ENCODE measurements at regions not wholly inside any gene's neighbourhood (a gene's known extent, or its start where the extent isn't known, plus 50 kb on each side); places are given as distances from the start of the nearest gene placed in this dataset.

- no peaks in the 10 kb centered on the region for H3K9me3 ChIP-seq
- peaks cover 5% of the 10 kb centered on the region for H3K27me3 ChIP-seq
- no peak overlapping the region for H3K27ac ChIP-seq
- no peak overlapping the region for H3K4me3 ChIP-seq
- in situ Hi-C loops (cut with MboI; ENCODE audit: low pct_ligation_motif_present in 1 of 4, low pct_unique_long_range_greater_than_20kb in 1 of 4, low sequenced_read_pairs in 3 of 4), result no loop called here
- WGBS, 2 donors (ENCODE audit: low coverage in 1 of 2), result 57% methylated on average over 7 of the region's 7 CpGs; no CpG with 5 or more reads in 1 of the 2 donors
- intact Hi-C loops (cut with DNase I; ENCODE audit: low total_unique reads), result no loop called here
- no peaks in the 10 kb centered on the region for H3K4me1 ChIP-seq
- H3K36me3 ChIP-seq, result no peaks in the 10 kb centered on the region
- no peak for DNase-seq
- TF ChIP-seq POLR2AphosphoS5 (IDR thresholded peaks at IDR 0.05) (no peak), EP300 (IDR thresholded peaks at IDR 0.05; ENCODE audit: low read depth) (no peak), POLR2A (IDR thresholded peaks at IDR 0.05) (no peak)
- TF ChIP-seq, protein P1, sequence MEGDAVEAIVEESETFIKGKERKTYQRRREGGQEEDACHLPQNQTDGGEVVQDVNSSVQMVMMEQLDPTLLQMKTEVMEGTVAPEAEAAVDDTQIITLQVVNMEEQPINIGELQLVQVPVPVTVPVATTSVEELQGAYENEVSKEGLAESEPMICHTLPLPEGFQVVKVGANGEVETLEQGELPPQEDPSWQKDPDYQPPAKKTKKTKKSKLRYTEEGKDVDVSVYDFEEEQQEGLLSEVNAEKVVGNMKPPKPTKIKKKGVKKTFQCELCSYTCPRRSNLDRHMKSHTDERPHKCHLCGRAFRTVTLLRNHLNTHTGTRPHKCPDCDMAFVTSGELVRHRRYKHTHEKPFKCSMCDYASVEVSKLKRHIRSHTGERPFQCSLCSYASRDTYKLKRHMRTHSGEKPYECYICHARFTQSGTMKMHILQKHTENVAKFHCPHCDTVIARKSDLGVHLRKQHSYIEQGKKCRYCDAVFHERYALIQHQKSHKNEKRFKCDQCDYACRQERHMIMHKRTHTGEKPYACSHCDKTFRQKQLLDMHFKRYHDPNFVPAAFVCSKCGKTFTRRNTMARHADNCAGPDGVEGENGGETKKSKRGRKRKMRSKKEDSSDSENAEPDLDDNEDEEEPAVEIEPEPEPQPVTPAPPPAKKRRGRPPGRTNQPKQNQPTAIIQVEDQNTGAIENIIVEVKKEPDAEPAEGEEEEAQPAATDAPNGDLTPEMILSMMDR (IDR thresholded peaks at IDR 0.05), result no peak
Observed at GRCh38 chr16:18060351-18060750, 276.2 kb downstream of the NPIPA8 start.

DNA sequence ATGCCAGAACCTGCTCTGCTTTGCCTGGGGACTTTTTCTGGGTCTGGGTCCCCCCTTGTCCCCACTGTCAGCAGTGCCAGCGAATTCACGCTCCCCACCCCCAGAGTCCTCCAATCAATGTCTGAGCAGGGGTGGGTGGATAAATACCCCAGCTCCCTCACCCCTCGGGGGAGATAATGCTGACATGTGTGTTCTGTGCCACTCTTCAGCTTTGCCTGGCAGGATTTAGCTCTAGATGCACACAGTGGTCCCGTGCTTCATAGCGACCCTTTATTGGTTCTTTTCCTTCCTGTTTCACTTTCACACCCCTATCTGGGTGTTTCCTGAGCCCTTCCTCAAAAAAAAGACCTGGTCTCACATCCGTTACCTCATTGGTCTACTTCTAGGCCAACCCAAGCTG lies 277.0 kb downstream of the NPIPA8 start:
- in situ Hi-C loops (cut with MboI; ENCODE audit: low pct_ligation_motif_present in 1 of 4, low pct_unique_long_range_greater_than_20kb in 1 of 4, low sequenced_read_pairs in 3 of 4), result no loop called here

GRCh38 chr16:18059089-18059488 lies 277.4 kb downstream of the NPIPA8 start:
- TF ChIP-seq, protein P1 (IDR thresholded peaks at IDR 0.05), result no peak
- TF ChIP-seq POLR2AphosphoS5 (IDR thresholded peaks at IDR 0.05), result no peak
- TF ChIP-seq POLR2A (IDR thresholded peaks at IDR 0.05), result no peak
- no peak for TF ChIP-seq EP300 (IDR thresholded peaks at IDR 0.05; ENCODE audit: low read depth)
- intact Hi-C loops (cut with DNase I; ENCODE audit: low total_unique reads), result no loop called here
- Histone ChIP-seq H3K27me3 (peaks cover 5% of the 10 kb centered on the region), H3K4me3 (no peak overlapping the region), H3K4me1 (no peaks in the 10 kb centered on the region), H3K9me3 (no peaks in the 10 kb centered on the region), H3K36me3 (no peaks in the 10 kb centered on the region), H3K27ac (no peak overlapping the region)
- DNase-seq, result no peak
- in situ Hi-C loops (cut with MboI; ENCODE audit: low pct_ligation_motif_present in 1 of 4, low pct_unique_long_range_greater_than_20kb in 1 of 4, low sequenced_read_pairs in 3 of 4), result no loop called here
- 95 to 100% methylated on average over 1 of the region's 1 CpG for WGBS, 2 donors (ENCODE audit: low coverage in 1 of 2)

More for the DNA sequence above, 277.0 kb downstream of the NPIPA8 start:
- TF ChIP-seq POLR2A (IDR thresholded peaks at IDR 0.05), result no peak
- TF ChIP-seq, protein P1 (IDR thresholded peaks at IDR 0.05), result no peak
- no peak for TF ChIP-seq POLR2AphosphoS5 (IDR thresholded peaks at IDR 0.05)
- TF ChIP-seq EP300 (IDR thresholded peaks at IDR 0.05; ENCODE audit: low read depth), result no peak
- no peaks in the 10 kb centered on the region for H3K9me3 ChIP-seq
- intact Hi-C loops (cut with DNase I; ENCODE audit: low total_unique reads), result no loop called here
- H3K27ac ChIP-seq, result no peak overlapping the region
- no peak overlapping the region for H3K4me3 ChIP-seq
- no peaks in the 10 kb centered on the region for H3K36me3 ChIP-seq
- no peak for DNase-seq
- no peaks in the 10 kb centered on the region for H3K4me1 ChIP-seq
- 81 to 87% methylated on average over 3 to 6 of the region's 6 CpGs for WGBS, 2 donors (ENCODE audit: low coverage in 1 of 2)
- H3K27me3 ChIP-seq, result peaks cover 5% of the 10 kb centered on the region

GRCh38 chr16:18055411-18055916 lies 281.1 kb downstream of the NPIPA8 start:
- Histone ChIP-seq H3K4me3 (no peak overlapping the region), H3K36me3 (no peaks in the 10 kb centered on the region), H3K27ac (no peak overlapping the region), H3K27me3 (no peaks in the 10 kb centered on the region), H3K9me3 (no peaks in the 10 kb centered on the region), H3K4me1 (peaks cover 0 to 6% (median 0%) of the 10 kb centered on the region in 4 donors)
- TF ChIP-seq EP300 (IDR thresholded peaks at IDR 0.05; ENCODE audit: low read depth), result no peak
- TF ChIP-seq, protein P1 (IDR thresholded peaks at IDR 0.05), result no peak
- TF ChIP-seq POLR2A (IDR thresholded peaks at IDR 0.05), result no peak
- no peak for TF ChIP-seq POLR2AphosphoS5 (IDR thresholded peaks at IDR 0.05)
- DNase-seq, result no peak
- 47 to 69% methylated on average over 4 of the region's 4 CpGs for WGBS, 2 donors (ENCODE audit: low coverage in 1 of 2)
- in situ Hi-C loops (cut with MboI; ENCODE audit: low pct_ligation_motif_present in 1 of 4, low pct_unique_long_range_greater_than_20kb in 1 of 4, low sequenced_read_pairs in 3 of 4) (no loop called here), intact Hi-C loops (cut with DNase I; ENCODE audit: low total_unique reads) (no loop called here)
